SU-DHL-6 (cell line): ENCODE measurements at regions not wholly inside any gene's neighbourhood (a gene's known extent, or its start where the extent isn't known, plus 50 kb on each side); places are given as distances from the start of the nearest gene placed in this dataset.

ENCODE experiments used
- H2AFZ ChIP-seq: fragments of 200-600 bp; sonication (generic); 2 replicates; pipeline ENCODE4 v1.6.1; 2014; ENCODE audit warnings: low read depth, mild to moderate bottlenecking, moderate library complexity, mixed read lengths, antibody characterized with exemption, low read length; ENCODE audit not compliant: severe bottlenecking
- H3F3A ChIP-seq: fragments of 200-600 bp; shearing (Covaris generic); 2 replicates; pipeline ENCODE4 v1.6.0; 2016; ENCODE audit warnings: antibody characterized with exemption, mild to moderate bottlenecking; ENCODE audit not compliant: insufficient read depth
- H3K27ac ChIP-seq: fragments of 200-600 bp; sonication (generic); 2 replicates; pipeline ENCODE4 v1.5.1; 2016; ENCODE audit warnings: low read depth, mild to moderate bottlenecking, low read length, moderate library complexity, mixed read lengths
- H3K27me3 ChIP-seq: fragments of 200-600 bp; sonication (generic), shearing (Covaris generic); 2 replicates; pipeline ENCODE4 v1.6.0; 2014; ENCODE audit warnings: mild to moderate bottlenecking, low read length
- H3K36me3 ChIP-seq: fragments of 200-600 bp; sonication (generic); 2 replicates; pipeline ENCODE4 v1.6.1; 2014; ENCODE audit warnings: mild to moderate bottlenecking, low read length, mixed read lengths
- H3K4me2 ChIP-seq: fragments of 300-600, 200-600 bp; shearing (Covaris generic), sonication (generic); 2 replicates; pipeline ENCODE4 v1.6.0; 2014; ENCODE audit warnings: low read length, low read depth, mild to moderate bottlenecking; ENCODE audit not compliant: poor library complexity, severe bottlenecking
- H3K4me3 ChIP-seq: fragments of 200-600 bp; sonication (generic); 2 replicates; pipeline ENCODE4 v1.5.1; 2014; ENCODE audit warnings: antibody characterized with exemption, low read length, mild to moderate bottlenecking, mixed read lengths; ENCODE audit not compliant: insufficient read depth, poor library complexity, severe bottlenecking
- H3K79me2 ChIP-seq: fragments of 200-600 bp; sonication (generic); 2 replicates; pipeline ENCODE4 v1.6.1; 2014; ENCODE audit warnings: mild to moderate bottlenecking, low read length, moderate library complexity; ENCODE audit not compliant: insufficient read depth
- H3K9ac ChIP-seq: fragments of 200-600 bp; sonication (generic); 2 replicates; pipeline ENCODE4 v1.7.0; 2014; ENCODE audit warnings: mild to moderate bottlenecking, low read length
- H3K9me2 ChIP-seq: fragments of 200-600 bp; sonication (generic); replicated peaks from 2 replicates; pipeline ENCODE4 v1.6.1; 2014; ENCODE audit warnings: low read length; ENCODE audit not compliant: insufficient read depth
- H3K9me3 ChIP-seq: fragments of 200-600 bp; sonication (generic); 2 replicates; pipeline ENCODE4 v1.6.1; 2014; ENCODE audit warnings: low read length, mixed read lengths; ENCODE audit not compliant: insufficient read depth
- H4K20me1 ChIP-seq: fragments of 200-600 bp; sonication (generic); 2 replicates; pipeline ENCODE4 v1.6.1; 2014; ENCODE audit warnings: low read depth, mild to moderate bottlenecking, antibody characterized with exemption, low read length, moderate library complexity, mixed read lengths
- CTCF ChIP-seq: fragments of 200-600 bp; sonication (generic); IDR thresholded peaks from one replicate; pipeline ENCODE4 v1.5.1; 2017; ENCODE audit warnings: antibody characterized with exemption, mild to moderate bottlenecking, low read length, moderate library complexity; ENCODE audit not compliant: insufficient read depth, poor library complexity, severe bottlenecking
- EZH2phosphoT487 ChIP-seq: fragments of 200-600 bp; sonication (generic), shearing (Covaris generic); conservative IDR thresholded peaks from 2 replicates; pipeline ENCODE4 v1.6.1; 2018; ENCODE audit warnings: mild to moderate bottlenecking, antibody characterized with exemption, low read length, moderate library complexity, mixed read lengths

GRCh38 chr17:59456923-59457615 is 108.3 kb upstream of the DHX40 start:
- no peaks in the 10 kb centered on the region for H3K9me3 ChIP-seq
- H3K9ac ChIP-seq = no peak overlapping the region
- H3F3A ChIP-seq = no peaks in the 10 kb centered on the region
- H3K4me2 ChIP-seq = no peak overlapping the region
- no peak overlapping the region for H3K27ac ChIP-seq
- H3K79me2 ChIP-seq = no peaks in the 10 kb centered on the region
- H3K27me3 ChIP-seq = no peaks in the 10 kb centered on the region
- no peaks in the 10 kb centered on the region for H3K9me2 ChIP-seq
- TF ChIP-seq CTCF (no peak), EZH2phosphoT487 (no peak)
- H3K36me3 ChIP-seq = no peaks in the 10 kb centered on the region
- no peak overlapping the region for H3K4me3 ChIP-seq
- no peaks in the 10 kb centered on the region for H4K20me1 ChIP-seq
- H2AFZ ChIP-seq = no peak overlapping the region

GRCh38 chr17:59462385-59462784 is 103.0 kb upstream of the DHX40 start:
- H3K79me2 ChIP-seq = no peaks in the 10 kb centered on the region
- no peaks in the 10 kb centered on the region for H4K20me1 ChIP-seq
- no peaks in the 10 kb centered on the region for H3K9me3 ChIP-seq
- TF ChIP-seq EZH2phosphoT487 (no peak), CTCF (no peak)
- no peaks in the 10 kb centered on the region for H3K36me3 ChIP-seq
- no peaks in the 10 kb centered on the region for H3F3A ChIP-seq
- no peak overlapping the region for H3K4me3 ChIP-seq
- no peaks in the 10 kb centered on the region for H3K27me3 ChIP-seq
- no peak overlapping the region for H3K4me2 ChIP-seq
- H3K27ac ChIP-seq = no peak overlapping the region
- H3K9me2 ChIP-seq = no peaks in the 10 kb centered on the region
- H3K9ac ChIP-seq = no peak overlapping the region
- no peak overlapping the region for H2AFZ ChIP-seq

GRCh38 chr17:59464246-59464645 is 101.2 kb upstream of the DHX40 start:
- no peak overlapping the region for H3K9ac ChIP-seq
- H3K27me3 ChIP-seq = no peaks in the 10 kb centered on the region
- TF ChIP-seq CTCF (no peak), EZH2phosphoT487 (no peak)
- no peak overlapping the region for H3K4me2 ChIP-seq
- H3K79me2 ChIP-seq = no peaks in the 10 kb centered on the region
- H3K9me2 ChIP-seq = no peaks in the 10 kb centered on the region
- H3K9me3 ChIP-seq = no peaks in the 10 kb centered on the region
- H3F3A ChIP-seq = no peaks in the 10 kb centered on the region
- H3K4me3 ChIP-seq = no peak overlapping the region
- no peak overlapping the region for H3K27ac ChIP-seq
- no peaks in the 10 kb centered on the region for H4K20me1 ChIP-seq
- H2AFZ ChIP-seq = no peak overlapping the region
- no peaks in the 10 kb centered on the region for H3K36me3 ChIP-seq
